ENCODE measurements at regions not wholly inside any gene's neighbourhood (a gene's known extent, or its start where the extent isn't known, plus 50 kb on each side); places are given as distances from the start of the nearest gene placed in this dataset.
A peak's percentile ranks its signal among the peaks of the same experiment; 100 is the strongest.

DNA sequence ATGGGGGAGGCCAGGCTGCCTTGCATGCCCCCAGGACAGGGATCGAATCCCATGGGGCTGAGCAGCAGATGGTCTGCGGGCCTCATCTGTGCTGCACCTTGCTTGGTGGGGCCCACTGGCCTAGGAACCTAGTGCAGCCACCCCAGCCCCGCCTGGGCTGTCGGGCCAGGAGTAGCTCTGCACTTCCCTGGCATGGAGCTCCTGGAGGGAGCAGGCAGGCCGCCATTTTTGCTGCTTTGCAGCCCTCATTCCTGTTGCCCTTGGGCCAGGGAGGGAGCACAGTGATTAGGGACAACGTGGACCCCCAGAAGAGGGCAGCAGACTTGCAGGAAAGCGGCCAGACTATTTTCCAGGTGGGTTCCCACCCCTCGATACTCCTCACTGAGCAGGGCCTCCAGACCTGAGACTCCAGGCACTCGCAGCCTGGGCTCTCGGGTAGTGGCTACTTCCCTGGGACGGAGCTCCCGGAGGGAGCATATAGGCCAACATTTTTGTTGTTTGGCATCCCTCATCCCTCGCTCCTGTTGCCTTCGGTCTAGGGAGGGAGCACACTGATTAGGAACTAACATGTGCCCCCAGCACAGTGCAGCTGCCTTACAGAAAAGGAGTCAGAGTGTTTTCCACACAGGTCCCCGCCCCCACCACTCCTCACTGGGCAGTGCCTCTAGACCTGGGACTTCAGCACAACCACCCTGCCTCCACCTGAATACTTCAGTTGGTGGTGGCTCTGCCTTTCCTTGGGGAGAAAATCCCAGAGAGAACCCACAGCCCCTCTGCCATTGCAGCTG, 99.5 kb downstream of the MAIP1 start:
- no peak for DNase-seq

DNA sequence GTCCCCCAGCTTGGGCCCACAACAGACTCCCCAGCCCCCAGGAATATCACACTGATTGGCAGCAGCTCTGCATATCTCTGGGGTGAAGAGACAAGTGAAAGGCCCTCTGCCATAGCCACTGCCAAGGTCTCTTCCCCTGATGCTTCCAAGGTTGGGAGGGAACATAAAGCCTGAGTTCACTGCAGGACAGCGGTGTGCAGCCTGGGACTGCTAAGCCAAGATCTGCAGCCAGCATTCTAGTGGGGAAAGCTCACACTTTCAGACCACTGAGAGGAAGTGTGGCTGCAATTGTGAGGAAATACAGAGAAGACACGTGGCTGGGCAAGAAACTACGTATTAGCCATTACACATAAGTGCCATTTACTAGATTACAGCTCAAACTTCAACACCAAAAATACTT, 100.7 kb downstream of the MAIP1 start:
- no peak for DNase-seq

DNA sequence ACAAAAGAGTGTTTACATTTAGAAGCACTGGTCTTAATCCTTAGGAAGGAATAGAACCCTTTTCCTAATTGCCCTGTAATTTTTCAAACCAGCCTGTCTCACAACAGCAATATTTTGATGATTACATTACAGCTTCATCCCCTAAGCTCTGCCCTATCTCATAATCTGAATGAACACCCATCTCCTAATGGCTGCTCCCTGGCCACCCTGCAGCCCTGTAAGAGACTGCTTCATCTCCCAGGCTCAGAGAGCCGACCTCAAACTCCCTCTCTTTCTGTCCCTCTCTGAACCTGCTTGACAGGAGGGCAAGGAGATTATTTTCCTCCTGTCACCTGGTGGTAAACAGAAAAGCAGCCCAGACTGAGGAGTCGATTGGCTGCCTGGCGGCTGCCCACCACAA, 107.8 kb downstream of the MAIP1 start:
- no peak for DNase-seq

DNA sequence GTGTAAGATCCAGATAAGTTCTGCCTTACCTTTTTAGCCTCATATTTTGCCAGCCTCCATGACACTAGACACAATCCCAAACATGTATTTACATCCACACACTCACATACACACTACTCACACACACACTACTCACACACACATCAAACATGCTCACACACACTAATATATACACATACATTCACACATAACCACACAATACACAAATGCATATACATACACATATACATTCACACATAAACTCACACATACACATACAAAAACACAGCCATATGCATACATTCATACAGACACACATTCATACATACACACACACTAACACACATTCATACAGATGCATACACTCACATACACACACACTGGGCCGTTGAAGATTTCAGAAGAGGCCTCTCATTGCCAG, 109.5 kb downstream of the MAIP1 start:
- DNase-seq: no peak

DNA sequence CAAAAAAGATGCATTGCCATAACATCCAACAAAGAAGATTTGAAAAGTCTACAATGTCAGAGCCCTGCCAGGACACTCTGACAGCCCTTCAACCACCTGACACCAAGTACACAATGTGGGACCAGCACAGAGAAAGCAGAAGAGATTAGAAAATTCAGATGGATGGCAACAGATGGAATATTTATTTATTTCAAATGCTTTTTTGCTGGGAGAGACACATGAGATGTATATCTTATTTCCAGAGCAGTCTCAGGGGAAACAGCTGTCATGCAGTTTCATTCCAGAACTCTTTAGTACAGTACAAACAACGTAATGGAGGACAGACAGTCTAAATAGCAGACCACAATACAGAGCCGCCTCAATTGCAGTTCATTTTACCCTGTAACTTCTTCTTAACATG, 110.1 kb downstream of the MAIP1 start:
- no peak for DNase-seq

DNA sequence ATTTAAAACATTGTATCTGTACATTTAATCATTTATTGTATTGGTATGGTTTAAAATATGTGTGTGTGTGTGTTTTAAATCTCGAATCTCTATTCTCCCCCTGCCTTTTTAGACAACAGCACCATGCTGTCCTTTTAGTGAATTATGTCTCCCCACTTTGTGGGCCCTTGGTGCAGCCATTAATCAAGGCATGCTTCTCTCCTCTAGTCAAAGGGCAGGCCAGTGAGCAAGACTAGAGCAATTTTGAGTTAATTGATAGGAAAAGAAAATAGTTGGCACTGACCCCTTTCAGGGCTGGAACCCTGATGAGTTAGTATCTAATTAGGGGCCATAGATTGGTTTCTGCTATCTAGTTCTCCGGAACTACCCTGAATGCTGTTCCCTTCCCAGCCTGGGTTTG, 111.0 kb downstream of the MAIP1 start:
- no peak for DNase-seq

DNA sequence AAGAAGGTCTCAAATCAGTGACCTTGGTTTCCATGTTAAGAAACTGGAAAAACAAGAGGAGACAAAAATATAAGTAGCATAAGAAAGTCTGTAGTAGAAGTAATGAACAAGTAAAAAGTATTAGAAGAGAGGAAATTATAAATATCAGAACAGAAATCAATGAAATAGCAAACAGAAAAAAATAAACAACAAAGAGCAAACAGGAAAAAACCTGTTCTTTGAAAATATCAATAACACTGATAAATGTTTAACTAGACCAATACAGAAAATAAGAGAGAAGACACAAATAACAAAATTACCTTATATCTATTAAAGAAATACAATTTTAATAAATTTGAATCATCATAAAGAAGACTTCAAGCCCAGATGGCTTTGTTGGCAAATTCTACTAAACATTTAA, 113.3 kb downstream of the MAIP1 start:
- no peak for DNase-seq

DNA sequence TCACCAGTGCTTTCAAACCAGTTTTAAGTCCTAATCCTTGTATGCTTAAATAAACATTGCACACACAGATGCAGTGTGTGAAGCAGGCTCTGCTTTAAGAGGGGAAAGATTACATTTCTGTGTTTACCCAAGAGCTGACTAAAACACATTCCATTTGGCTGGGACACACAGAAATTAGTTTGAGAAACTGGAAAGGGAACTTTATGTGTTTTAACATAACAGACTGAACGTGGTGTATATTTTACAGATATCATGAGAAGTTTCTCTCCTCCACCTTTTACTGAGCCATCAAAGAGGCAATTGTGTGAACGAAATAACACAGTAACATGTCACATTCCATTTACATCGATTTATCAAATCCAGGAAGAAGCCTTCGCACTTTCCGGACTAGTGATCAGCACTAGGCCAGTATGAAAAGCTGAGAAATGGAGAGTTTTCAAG, 121.8 kb downstream of the MAIP1 start:
- no peak for DNase-seq

DNA sequence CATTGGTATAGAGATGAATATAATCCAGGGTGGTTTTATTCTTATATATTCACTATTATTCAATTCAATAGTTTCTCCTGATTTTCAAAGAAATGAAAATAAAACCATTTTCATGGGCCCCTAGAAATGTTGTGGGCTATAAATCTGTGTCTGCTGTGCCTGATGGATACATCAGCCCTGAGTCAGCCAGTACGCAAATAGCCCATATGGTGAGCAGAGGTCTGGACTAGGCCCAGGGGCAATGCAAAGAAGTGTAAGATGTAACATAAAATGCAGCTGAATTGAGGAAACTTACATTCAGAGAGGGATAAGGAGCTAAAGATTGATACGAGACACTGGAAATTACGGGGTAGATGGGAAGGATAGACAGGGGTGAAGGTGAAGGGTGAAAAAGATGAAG, 122.5 kb downstream of the MAIP1 start:
- no peak for DNase-seq

DNA sequence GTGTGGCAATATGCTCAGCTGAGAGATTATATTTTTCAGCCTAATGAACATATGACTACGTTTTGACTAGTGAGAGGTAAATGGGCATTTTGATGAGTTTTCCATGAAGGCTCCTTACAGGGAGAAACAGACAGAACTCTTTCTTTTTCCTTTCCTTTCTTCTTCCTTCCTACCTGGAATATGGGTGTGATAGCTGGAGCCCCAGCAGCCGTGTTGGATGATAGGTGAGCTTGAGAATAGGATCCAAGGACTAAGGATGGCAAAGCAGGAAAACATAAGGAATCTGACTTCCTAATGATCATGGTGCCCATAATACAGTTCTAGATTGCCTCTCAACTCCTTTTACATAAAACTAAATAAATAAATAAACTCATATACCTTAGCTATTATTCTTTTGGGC, 124.0 kb downstream of the MAIP1 start:
- no peak for DNase-seq

DNA sequence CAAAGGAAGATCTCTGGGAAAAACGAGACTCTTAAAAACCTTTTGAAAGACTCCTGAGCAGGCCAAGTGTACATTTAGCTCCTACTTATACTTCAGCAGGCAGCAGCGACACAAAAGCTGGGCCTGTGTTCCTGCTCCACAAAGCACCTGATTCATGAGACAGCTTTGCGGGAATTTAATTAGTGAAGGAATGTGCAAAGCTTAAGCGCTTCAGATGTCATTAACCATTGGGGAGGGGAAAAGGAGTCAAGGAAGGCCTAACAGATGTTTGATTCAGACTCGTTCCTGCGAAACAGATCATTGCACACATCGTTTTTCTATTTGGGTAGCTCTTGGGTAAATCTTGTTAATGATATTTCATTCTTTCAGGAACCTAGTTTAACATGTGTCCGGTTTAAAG, 125.9 kb downstream of the MAIP1 start:
- DNase-seq: no peak

DNA sequence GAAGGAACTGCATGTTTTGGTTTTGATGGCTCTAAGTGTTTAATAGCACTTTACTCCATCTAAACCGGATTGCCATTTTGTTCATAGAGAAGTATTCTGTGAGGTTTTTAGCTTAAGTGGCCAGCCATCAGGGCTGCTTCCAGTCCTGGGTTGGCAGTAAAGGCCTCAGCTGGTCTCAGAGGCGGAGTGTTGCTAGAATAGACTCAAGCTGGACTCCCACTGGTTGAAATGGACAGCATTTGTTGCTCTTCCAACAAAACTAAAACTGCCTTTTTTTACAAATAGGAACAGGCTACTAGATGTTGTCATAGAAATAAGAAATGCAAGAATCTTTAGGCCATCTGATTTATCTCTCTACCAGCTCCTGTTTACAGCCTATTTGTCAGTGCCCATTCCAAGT, 126.4 kb downstream of the MAIP1 start:
- DNase-seq: no peak

DNA sequence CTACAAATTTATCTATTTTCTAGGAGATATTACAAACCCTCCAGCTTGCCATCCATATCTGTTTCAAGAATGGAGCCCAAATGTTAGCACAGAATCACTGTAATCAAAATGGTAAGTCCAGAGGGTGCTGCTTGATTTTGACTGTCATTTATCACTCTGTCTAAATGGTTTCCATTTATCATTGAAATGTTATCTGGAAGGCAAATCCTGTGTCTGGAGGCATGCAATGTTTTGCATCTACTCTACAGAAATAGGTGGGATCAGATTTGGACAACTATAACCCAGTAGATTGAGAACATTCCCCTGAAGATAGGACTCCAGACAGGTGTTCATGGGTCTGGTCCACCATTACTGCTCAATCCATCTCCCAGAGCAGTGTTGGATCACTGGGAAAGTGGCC, 128.7 kb downstream of the MAIP1 start:
- DNase-seq: no peak

DNA sequence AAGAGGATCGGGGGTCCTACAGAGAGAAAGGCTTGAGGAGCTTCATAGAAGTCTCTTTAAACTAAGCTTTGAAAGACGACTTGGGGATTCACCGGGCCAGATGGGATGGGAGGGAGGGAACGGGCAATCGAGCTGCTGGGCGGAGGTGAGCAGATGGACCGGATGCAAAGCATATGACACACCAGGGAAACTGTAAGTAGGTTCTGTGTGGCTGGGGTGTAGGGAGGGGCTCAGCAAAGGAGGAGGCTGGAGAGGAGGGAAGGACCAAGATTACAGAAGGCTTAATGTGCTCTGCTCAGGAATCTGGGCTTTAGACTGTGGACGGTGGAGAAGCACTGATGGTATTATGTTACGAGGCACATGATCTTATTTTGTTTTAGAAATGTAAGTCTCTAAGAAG, 131.5 kb downstream of the MAIP1 start:
- DNase-seq: peak in 1 of 2 donors; percentile 9

DNA sequence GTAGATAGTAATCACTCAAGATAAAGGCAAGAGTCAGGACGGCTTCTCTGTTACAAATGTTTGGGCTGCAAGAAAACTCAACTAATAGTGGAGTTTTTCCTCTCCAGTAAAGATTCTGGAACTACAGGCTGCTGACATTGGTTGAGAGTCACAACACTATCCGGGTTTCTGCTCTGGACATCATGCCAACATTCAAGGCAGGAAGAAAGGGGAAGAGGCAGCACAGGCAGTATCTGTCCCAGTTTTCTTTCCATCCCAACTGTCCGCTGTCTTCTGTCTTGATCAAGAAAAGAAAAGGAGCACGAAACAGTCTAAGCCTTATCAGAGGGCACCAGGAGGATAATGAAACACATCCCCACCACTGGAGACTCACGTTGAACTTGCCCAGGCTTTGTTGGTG, 132.1 kb downstream of the MAIP1 start:
- no peak for DNase-seq

DNA sequence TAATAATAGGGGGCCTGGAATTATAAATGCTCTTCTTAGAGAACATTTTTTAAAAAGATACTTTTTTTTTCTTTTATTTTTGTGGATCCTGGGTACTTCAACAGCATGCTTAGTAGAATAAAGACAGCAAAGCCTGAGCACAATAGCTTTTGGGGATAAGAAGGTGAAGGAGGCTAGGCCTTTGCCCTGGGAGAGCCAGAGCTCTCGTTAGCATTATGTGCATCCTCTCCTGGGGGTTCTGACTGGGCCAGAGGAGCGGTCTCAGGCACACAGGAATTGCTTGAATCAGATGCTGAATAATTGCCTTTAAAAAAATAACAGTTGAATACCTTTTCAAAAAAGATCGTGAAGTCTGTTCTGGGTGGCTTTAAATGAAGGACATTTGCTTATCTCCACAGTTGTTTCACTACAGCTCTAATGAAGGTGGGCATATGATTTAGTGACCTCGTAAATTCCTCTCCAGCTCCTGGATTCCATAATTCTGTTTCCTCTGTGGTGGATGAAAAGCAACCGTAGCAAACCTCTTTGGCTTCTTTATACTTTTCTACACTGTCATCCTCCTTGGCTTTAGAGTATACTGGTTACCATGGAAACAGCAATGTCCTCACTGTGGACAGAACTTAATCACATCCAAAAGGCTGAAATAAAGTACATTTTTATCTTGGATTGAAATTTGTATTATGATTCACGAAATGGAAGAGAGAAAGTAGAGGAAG, 133.8 kb downstream of the MAIP1 start:
- DNase-seq: no peak

DNA sequence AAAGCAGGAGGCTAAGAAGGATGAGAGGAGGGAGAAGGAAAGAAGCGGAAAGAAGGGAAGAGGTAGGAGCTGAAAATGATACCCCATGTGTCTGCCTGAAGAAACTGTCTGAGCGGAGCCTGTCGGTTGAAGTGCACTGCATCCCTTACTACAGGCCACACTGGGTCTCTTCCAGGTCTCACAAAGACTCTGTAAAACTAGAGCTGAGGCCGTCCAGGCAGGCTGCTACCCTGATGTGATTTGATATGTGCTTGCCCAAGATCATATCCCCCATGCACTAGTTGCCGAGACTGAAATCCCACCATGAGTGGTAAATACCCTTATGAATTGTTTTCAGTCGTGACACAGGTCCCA, 134.4 kb downstream of the MAIP1 start:
- DNase-seq: no peak

DNA sequence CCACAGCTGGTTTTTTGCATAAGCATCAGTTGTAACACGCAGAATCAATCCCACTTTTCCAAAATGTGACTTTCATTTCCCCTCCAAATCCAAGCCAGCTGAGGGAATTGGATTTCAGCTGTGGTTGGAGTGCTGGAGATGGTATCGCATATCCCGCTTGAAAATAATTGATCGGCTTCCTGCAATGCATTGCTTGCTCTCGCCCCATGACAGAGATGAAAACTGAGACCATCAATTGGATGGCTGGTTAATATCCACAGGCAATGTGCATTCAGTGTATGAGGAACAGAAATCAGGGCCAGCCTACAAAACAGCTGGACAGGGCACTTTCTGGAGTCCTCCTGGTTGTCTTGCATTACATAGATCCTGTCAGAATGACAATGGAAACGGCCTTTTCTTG, 135.3 kb downstream of the MAIP1 start:
- no peak for DNase-seq

DNA sequence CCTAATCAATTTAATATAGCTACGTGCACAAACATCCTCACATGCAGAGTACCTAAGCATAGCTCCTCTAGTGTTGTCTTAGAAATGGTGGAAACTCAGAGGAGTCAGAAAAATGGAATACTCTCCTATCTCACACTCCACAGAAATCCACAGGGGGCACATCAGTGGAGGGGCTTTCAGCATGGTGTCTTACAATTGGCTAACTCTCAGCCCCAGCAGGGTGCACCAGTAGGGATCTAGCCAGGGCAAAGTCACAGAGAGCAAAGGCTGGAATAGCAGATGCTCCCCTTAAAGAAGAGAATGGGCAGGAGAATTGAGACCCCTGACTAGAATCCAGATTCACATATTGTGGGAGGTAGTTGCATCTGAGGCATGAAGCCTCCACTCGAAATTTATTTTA, 135.7 kb downstream of the MAIP1 start:
- DNase-seq: no peak

DNA sequence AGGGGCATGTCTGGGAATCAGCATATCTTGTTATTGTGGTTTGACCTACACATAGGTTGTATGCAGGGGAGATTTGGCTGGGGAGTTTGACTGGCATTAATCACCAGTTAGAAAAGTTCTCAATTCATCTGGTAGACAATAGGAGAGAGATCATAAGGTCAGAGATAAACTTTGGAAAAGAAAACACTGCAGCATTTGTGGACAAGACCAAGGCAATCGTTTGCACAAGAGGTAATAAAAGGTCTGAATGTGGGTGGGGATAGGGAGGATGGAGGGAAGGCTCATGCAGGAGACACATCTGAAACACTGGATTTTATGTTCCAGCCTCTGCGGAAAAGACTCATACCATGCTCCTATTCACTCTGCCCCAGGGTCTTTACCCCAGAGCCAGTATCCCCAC, 136.9 kb downstream of the MAIP1 start:
- no peak for DNase-seq

DNA sequence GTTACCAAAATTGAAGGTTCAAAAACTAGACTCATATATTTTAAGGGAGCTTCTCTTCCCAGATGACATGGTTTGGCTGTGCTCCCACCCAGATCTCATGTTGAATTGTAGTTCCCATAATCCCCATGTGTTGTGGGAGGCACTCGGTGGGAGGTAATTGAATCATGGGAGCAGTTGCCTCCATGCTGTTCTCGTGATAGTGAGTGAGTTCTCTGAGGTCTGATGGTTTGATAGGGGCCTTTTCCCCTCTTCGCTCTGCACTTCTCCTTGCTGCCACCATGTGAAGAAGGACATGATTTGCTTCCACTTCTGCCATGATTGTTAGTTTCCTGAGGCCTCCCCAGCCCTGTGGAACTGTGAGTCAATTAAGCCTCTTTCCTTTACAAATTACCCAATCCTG, 140.1 kb downstream of the MAIP1 start:
- DNase-seq: no peak

DNA sequence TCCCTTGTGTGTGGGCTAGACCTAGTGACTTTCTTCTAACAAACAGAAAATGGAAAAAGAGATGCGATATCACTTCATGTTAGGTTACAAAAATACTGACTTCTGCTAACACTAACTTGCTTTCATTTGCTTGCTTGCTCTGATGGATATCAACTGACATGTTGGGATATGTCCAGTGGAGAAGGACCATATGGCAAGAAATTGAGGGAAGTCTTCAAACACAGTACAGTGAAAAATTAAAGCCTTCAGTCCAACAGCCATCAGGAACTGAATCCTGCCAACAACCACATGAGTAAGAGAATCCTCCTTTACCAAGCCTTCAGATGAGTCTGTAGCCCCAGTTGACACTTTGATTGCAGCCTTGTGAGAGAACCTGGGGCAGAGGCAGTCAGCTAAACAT, 143.9 kb downstream of the MAIP1 start:
- no peak for DNase-seq

DNA sequence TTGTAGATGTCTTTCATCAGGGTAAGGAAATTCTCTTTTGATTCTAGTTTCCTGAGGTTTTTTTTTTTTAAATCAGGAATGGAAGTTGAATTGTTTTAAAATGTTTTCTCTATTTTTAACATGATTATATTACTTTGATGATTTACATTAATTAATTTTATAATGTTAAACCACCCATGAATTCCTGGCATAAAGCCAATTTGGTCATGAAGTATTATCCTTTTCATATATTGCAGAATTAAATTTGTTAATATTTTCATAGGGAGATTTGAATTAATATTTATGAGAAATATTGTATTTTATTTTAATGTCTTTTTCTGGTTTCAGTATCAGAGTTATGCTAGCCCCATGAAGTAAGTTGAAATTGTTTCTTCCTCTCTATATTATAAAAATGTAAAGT, 144.6 kb downstream of the MAIP1 start:
- DNase-seq: no peak

DNA sequence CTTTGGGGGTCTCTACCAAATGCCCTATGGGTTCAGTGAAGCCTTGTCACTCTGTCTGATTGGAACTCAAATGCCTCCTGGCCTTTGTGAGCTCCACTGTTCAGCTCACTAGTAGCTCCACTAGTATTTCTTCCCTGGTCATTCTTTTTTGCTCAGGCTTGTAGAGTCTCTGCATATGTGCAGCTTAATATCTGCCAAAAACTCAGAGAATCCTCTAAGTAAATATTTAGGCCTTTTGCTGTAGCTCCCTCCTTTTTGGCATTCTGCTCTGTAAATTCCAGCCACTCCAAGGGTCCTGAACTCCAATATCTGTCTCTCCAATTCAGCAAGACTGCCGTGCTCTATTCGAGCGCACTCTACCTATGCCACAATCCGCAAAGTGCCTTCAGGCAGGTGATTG, 146.5 kb downstream of the MAIP1 start:
- DNase-seq: no peak

DNA sequence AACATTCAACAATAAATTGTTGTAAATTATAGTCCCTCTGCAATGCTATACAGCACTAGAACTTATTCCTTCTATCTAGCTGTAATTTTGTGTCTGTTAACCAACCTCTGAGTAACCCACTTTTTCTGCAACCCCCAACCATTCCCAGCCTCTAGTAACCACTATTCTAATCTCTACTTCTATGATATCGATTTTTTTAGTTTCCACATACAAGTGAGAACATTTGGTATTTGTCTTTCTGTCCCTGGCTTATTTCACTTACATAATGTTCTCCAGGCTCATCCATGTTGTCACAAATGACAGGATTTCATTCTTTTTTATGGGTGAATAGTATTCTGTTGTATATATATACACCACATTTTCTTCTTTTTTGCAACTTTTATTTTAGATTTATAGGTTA, 147.6 kb downstream of the MAIP1 start:
- DNase-seq: no peak
